Ishikawa (cell line): ENCODE measurements at regions not wholly inside any gene's neighbourhood (a gene's known extent, or its start where the extent isn't known, plus 50 kb on each side); places are given as distances from the start of the nearest gene placed in this dataset.

Experiments
- CREB1 ChIP-seq: IDR thresholded peaks from 2 replicates; pipeline ENCODE4 v1.6.1; 2012; ENCODE audit warnings: low read depth
- NFIC ChIP-seq: IDR thresholded peaks from 2 replicates; pipeline ENCODE4 v1.6.1; 2012
- RAD21 ChIP-seq: IDR thresholded peaks from 2 replicates; pipeline ENCODE4 v1.6.1; 2012; ENCODE audit warnings: low read depth
- TAF1 ChIP-seq: IDR thresholded peaks from 2 replicates; pipeline ENCODE4 v1.6.1; 2012; ENCODE audit warnings: low read depth, mild to moderate bottlenecking
- USF1 ChIP-seq: IDR thresholded peaks from 2 replicates; pipeline ENCODE4 v1.6.1; 2012
- YY1 ChIP-seq: IDR thresholded peaks from 2 replicates; pipeline ENCODE4 v1.6.1; 2012; ENCODE audit warnings: low read depth

- TF ChIP-seq USF1: no peak
- TF ChIP-seq RAD21: no peak
- no peak for TF ChIP-seq YY1
- no peak for TF ChIP-seq NFIC
- no peak for TF ChIP-seq CREB1
- no peak for TF ChIP-seq TAF1
Measured at GRCh38 chr18:34525244-34525643, 184.9 kb upstream of the DTNA start.
